ENCODE measurements at regions not wholly inside any gene's neighbourhood (a gene's known extent, or its start where the extent isn't known, plus 50 kb on each side); places are given as distances from the start of the nearest gene placed in this dataset.

DNA sequence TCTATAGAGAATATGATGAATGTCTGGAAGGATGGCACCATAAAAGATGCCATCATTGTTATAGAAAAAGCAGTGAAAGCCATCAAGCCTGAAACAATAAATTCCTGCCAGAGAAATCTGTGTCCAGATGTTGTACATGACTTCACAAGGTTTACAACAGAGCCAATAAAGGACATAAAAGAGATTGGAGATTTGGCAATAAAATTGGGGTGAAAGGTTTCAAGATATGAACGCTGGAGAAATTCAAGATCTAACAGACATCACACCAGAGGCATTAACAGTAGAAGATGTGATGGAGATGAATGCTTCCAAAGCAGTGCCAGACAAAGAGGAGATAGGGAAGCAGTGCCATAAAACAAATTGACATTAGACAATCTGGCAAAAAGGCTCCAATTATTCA, 518.8 kb upstream of the ACVR2A start:
- no peak for TF ChIP-seq CTCF (IDR thresholded peaks at IDR 0.05; ENCODE audit: control insufficient read depth, extremely low read depth, insufficient read depth)
- no peak for DNase-seq (ENCODE audit: low read depth)
- no peak overlapping the region for H3K4me3 ChIP-seq (ENCODE audit: low read depth, low read length)

- no peak overlapping the region for H3K4me3 ChIP-seq (ENCODE audit: low read depth, low read length)
- TF ChIP-seq CTCF (IDR thresholded peaks at IDR 0.05; ENCODE audit: control insufficient read depth, extremely low read depth, insufficient read depth): no peak
- DNase-seq (ENCODE audit: low read depth): no peak
Observed at GRCh38 chr2:147320146-147320545, 524.7 kb upstream of the ACVR2A start.

DNA sequence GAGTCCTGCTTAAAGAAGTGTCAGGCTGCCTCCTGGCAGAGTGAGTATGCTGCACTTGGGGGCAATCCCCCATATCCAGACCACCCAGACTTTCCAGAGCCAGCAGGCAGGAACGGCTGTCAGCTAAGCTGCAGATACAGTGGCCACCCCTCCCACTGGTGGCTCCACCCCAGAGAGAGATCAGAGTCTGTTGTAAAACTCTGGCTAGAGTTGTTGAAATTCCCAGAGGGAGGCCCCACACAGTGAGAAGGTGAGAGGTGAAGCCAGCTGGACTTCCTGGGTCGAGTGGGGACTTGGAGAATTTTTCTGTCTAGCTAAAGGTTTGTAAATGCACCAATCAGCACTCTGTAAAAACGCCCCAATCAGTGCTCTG, 533.8 kb upstream of the ACVR2A start:
- H3K4me3 ChIP-seq (ENCODE audit: low read depth, low read length): no peak overlapping the region
- no peak for TF ChIP-seq CTCF (IDR thresholded peaks at IDR 0.05; ENCODE audit: control insufficient read depth, extremely low read depth, insufficient read depth)
- no peak for DNase-seq (ENCODE audit: low read depth)

DNA sequence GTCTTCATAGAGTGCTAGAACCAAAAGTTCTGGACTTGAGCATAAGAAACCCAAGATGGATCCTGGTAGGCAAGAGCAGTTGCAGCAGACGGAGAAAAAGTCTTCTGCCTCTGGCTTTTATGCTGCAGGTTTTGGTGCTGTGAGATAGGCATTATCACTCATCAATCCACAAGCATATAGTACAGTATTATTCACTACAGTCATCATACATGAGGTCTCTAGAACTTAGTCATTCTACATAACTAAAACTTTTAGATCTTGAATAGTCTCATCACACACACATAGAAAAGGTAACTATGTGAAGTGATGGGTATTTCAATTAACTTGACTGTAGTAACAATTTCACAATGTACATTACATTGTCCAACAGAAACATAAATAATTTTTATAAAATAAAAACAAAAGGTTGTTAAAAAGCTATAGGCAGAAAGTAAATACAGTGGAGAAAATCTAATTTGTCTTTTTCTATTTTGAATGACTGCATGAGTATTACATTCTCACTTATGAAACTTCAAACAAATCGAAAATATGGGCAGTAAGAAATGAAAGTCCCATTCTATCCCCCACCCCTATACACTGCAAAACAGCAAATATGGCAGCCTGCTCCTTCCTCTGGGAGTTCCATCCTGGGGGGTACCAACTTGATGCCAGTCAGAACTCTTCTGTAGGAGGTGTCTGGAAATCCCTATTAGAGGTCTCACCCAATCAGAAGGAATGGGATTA, 534.3 kb upstream of the ACVR2A start:
- no peak for TF ChIP-seq CTCF (IDR thresholded peaks at IDR 0.05; ENCODE audit: control insufficient read depth, extremely low read depth, insufficient read depth)
- DNase-seq (ENCODE audit: low read depth): no peak
- no peak overlapping the region for H3K4me3 ChIP-seq (ENCODE audit: low read depth, low read length)

DNA sequence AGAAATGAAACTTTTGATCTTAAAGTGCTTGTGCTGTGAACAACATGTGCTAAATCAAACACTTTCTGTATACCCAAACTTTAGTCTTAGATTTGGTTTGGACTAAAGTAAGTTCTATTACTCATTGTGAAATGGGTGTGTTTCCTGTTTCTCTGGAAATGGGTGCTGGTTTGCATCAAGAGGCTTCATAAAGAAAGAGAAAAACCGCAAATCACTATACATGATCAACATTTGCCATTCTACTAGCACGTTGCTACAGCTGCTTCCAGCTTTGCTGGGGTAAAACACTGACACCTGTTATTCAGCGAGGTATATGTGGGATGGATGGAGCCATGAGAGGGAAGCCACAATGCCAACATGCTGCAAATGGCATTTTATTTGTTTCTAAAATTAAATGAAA, 547.0 kb upstream of the ACVR2A start:
- no peak for DNase-seq (ENCODE audit: low read depth)
- no peak for TF ChIP-seq CTCF (IDR thresholded peaks at IDR 0.05; ENCODE audit: control insufficient read depth, extremely low read depth, insufficient read depth)
- H3K4me3 ChIP-seq (ENCODE audit: low read depth, low read length): no peak overlapping the region

DNA sequence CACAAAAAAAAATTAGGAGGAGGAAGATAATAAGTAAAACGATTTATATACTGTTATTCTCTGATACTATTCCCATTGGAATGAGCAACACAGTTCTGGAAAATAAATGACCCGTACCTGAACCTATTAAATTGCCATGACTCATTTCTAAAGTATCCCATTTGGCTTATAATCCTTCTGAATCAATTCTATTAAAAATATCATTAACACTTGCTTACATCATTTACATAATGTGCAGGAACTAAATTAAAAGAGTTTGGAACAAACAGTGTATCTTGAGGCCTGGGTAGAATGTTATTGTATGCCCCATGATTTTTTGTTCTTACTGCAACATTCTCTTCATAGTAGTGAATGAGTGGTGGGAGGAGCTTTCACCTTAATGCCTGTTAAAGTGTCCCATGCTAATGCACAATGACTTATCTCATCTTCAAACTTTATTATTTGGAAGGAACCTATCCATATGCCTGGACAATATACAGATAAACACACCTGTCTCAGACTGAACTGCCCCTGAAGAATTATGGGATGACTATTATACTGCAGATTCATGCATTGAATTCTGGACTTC, 549.9 kb upstream of the ACVR2A start:
- H3K4me3 ChIP-seq (ENCODE audit: low read depth, low read length): no peak overlapping the region
- TF ChIP-seq CTCF (IDR thresholded peaks at IDR 0.05; ENCODE audit: control insufficient read depth, extremely low read depth, insufficient read depth): no peak
- DNase-seq (ENCODE audit: low read depth): no peak
